Neural cell (in vitro differentiated cells): ENCODE measurements at regions not wholly inside any gene's neighbourhood (a gene's known extent, or its start where the extent isn't known, plus 50 kb on each side); places are given as distances from the start of the nearest gene placed in this dataset.
"Not testable (repeated sequence)": the region's sequence is repeated elsewhere in the genome, so short reads cannot be mapped to it uniquely, and the experiment has no call there.

Experiments
- H2AFZ ChIP-seq: fragments of 200-600, 300-800 bp; sonication (generic), shearing (Covaris generic); 2 replicates; pipeline ENCODE4 v1.6.0; 2014; ENCODE audit warnings: low read depth, mild to moderate bottlenecking, antibody characterized with exemption, low read length, moderate library complexity
- H3F3A ChIP-seq: fragments of 200-600 bp; shearing (Covaris generic); 2 replicates; pipeline ENCODE4 v1.6.1; 2016; ENCODE audit warnings: mild to moderate bottlenecking, moderate library complexity, mixed read lengths, antibody characterized with exemption, low read length; ENCODE audit not compliant: insufficient read depth, poor library complexity, severe bottlenecking
- H3K27ac ChIP-seq: fragments of 200-600, 300-800 bp; sonication (generic), shearing (Covaris generic); 2 replicates; pipeline ENCODE4 v1.5.1; 2014; ENCODE audit warnings: mild to moderate bottlenecking, low read length, moderate library complexity
- H3K27me3 ChIP-seq: fragments of 300-800, 200-600 bp; sonication (generic), shearing (Covaris generic); 2 replicates; pipeline ENCODE4 v1.6.0; 2014; ENCODE audit warnings: mild to moderate bottlenecking, low read depth, low read length, moderate library complexity; ENCODE audit not compliant: insufficient read depth
- H3K36me3 ChIP-seq: fragments of 300-800, 200-600 bp; sonication (generic), shearing (Covaris generic); 2 replicates; pipeline ENCODE4 v1.5.1; 2014; ENCODE audit warnings: mild to moderate bottlenecking, antibody characterized with exemption, low read length, moderate library complexity; ENCODE audit not compliant: insufficient read depth
- H3K4me2 ChIP-seq: fragments of 300-800, 200-600 bp; sonication (generic), shearing (Covaris generic); 2 replicates; pipeline ENCODE4 v1.6.0; 2014; ENCODE audit warnings: mild to moderate bottlenecking, low read length
- H3K4me3 ChIP-seq: fragments of 300-800, 200-600 bp; sonication (generic), shearing (Covaris generic); 2 replicates; pipeline ENCODE4 v1.5.1; 2014; ENCODE audit warnings: mild to moderate bottlenecking, low read length, moderate library complexity
- H3K79me2 ChIP-seq: fragments of 200-600 bp; shearing (Covaris generic); replicated peaks from 2 replicates; pipeline ENCODE4 v1.6.0; 2014; ENCODE audit warnings: mild to moderate bottlenecking, low read length, moderate library complexity; ENCODE audit not compliant: insufficient read depth
- H3K9ac ChIP-seq: fragments of 300-800, 200-600 bp; sonication (generic), shearing (Covaris generic); 2 replicates; pipeline ENCODE4 v1.6.1; 2016; ENCODE audit warnings: mild to moderate bottlenecking, low read length, mixed read lengths
- H3K9me2 ChIP-seq: fragments of 200-600 bp; shearing (Covaris generic); 2 replicates; pipeline ENCODE4 v1.6.1; 2016; ENCODE audit warnings: mild to moderate bottlenecking, low read length, mixed read lengths; ENCODE audit not compliant: insufficient read depth
- H3K9me3 ChIP-seq: fragments of 200-600, 300-800 bp; sonication (generic), shearing (Covaris generic); 2 replicates; pipeline ENCODE4 v1.6.1; 2016; ENCODE audit warnings: mild to moderate bottlenecking, mixed run types, low read length, moderate library complexity, mixed read lengths
- H4K20me1 ChIP-seq: fragments of 200-600 bp; shearing (Covaris generic); 2 replicates; pipeline ENCODE4 v1.6.1; 2016; ENCODE audit warnings: mild to moderate bottlenecking, mixed run types; ENCODE audit not compliant: insufficient read depth
- EP300 ChIP-seq: fragments of 450-650 bp; conservative IDR thresholded peaks from 2 replicates; pipeline ENCODE4 v1.6.1; 2014; ENCODE audit warnings: antibody characterized with exemption, mild to moderate bottlenecking, moderate library complexity; ENCODE audit not compliant: poor library complexity, severe bottlenecking
- EZH2 ChIP-seq: fragments of 200-600, 300-800 bp; shearing (Covaris generic), sonication (generic); IDR thresholded peaks from 2 replicates; pipeline ENCODE4 v1.6.1; 2014; ENCODE audit warnings: antibody characterized with exemption, low read length, borderline replicate concordance, mild to moderate bottlenecking; ENCODE audit not compliant: insufficient read depth, poor library complexity, severe bottlenecking
- MXI1 ChIP-seq: fragments of 450-650 bp; conservative IDR thresholded peaks from 2 replicates; pipeline ENCODE4 v1.6.1; 2014; ENCODE audit warnings: antibody characterized with exemption, mild to moderate bottlenecking; ENCODE audit not compliant: poor library complexity, severe bottlenecking
- POLR2AphosphoS5 ChIP-seq: IDR thresholded peaks from 2 replicates; pipeline ENCODE4 v1.6.1; 2012
- RAD21 ChIP-seq: fragments of 450-650 bp; conservative IDR thresholded peaks from 2 replicates; pipeline ENCODE4 v1.6.1; 2014; ENCODE audit warnings: antibody characterized with exemption, mild to moderate bottlenecking, moderate library complexity
- REST ChIP-seq: IDR thresholded peaks from 2 replicates; pipeline ENCODE4 v1.6.1; 2012; ENCODE audit warnings: borderline replicate concordance
- SMC3 ChIP-seq: fragments of 450-650 bp; conservative IDR thresholded peaks from 2 replicates; pipeline ENCODE4 v1.6.1; 2014; ENCODE audit warnings: antibody characterized with exemption, mild to moderate bottlenecking, moderate library complexity; ENCODE audit not compliant: poor library complexity
- TAF1 ChIP-seq: IDR thresholded peaks from 2 replicates; pipeline ENCODE4 v1.6.1; 2012; ENCODE audit warnings: low read depth
- TF ChIP-seq, protein P1 (sequence below): fragments of 450-650 bp; IDR thresholded peaks from 2 replicates; pipeline ENCODE4 v1.5.1; 2014; ENCODE audit warnings: antibody characterized with exemption, mild to moderate bottlenecking, moderate library complexity; ENCODE audit not compliant: poor library complexity, severe bottlenecking

- H3K27me3 ChIP-seq, result no peaks in the 10 kb centered on the region
- H3K27ac ChIP-seq, result no peak overlapping the region
- no peak overlapping the region for H3K4me2 ChIP-seq
- H3K9me2 ChIP-seq, result no peaks in the 10 kb centered on the region
- no peak overlapping the region for H3K4me3 ChIP-seq
- no peaks in the 10 kb centered on the region for H3K9me3 ChIP-seq
- no peak overlapping the region for H2AFZ ChIP-seq
- TF ChIP-seq REST, result no peak
- no peak for TF ChIP-seq TAF1
- no peak for TF ChIP-seq EP300
- no peak for TF ChIP-seq POLR2AphosphoS5
- no peak for TF ChIP-seq SMC3
- no peak for TF ChIP-seq MXI1
- TF ChIP-seq, protein P1, sequence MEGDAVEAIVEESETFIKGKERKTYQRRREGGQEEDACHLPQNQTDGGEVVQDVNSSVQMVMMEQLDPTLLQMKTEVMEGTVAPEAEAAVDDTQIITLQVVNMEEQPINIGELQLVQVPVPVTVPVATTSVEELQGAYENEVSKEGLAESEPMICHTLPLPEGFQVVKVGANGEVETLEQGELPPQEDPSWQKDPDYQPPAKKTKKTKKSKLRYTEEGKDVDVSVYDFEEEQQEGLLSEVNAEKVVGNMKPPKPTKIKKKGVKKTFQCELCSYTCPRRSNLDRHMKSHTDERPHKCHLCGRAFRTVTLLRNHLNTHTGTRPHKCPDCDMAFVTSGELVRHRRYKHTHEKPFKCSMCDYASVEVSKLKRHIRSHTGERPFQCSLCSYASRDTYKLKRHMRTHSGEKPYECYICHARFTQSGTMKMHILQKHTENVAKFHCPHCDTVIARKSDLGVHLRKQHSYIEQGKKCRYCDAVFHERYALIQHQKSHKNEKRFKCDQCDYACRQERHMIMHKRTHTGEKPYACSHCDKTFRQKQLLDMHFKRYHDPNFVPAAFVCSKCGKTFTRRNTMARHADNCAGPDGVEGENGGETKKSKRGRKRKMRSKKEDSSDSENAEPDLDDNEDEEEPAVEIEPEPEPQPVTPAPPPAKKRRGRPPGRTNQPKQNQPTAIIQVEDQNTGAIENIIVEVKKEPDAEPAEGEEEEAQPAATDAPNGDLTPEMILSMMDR, result no peak
- TF ChIP-seq EZH2, result no peak
- TF ChIP-seq RAD21, result no peak
- H3K79me2 ChIP-seq, result no peaks in the 10 kb centered on the region
- no peak overlapping the region for H3K9ac ChIP-seq
- no peaks in the 10 kb centered on the region for H3F3A ChIP-seq
- H4K20me1 ChIP-seq, result no peaks in the 10 kb centered on the region
- no peaks in the 10 kb centered on the region for H3K36me3 ChIP-seq
These were observed 133.9 kb upstream of the RAPGEF2 start for GRCh38 chr4:158968961-158969360.

- peak overlapping the region; percentile 42 for H3K27ac ChIP-seq
- H3F3A ChIP-seq, result no peaks in the 10 kb centered on the region
- no peaks in the 10 kb centered on the region for H3K36me3 ChIP-seq
- H3K4me3 ChIP-seq, result no peak overlapping the region
- no peak overlapping the region for H3K4me2 ChIP-seq
- H3K9me2 ChIP-seq, result no peaks in the 10 kb centered on the region
- H3K79me2 ChIP-seq, result no peaks in the 10 kb centered on the region
- no peaks in the 10 kb centered on the region for H3K27me3 ChIP-seq
- TF ChIP-seq EP300, result no peak
- TF ChIP-seq REST, result no peak
- TF ChIP-seq RAD21, result no peak
- TF ChIP-seq TAF1, result no peak
- no peak for TF ChIP-seq EZH2
- no peak for TF ChIP-seq MXI1
- TF ChIP-seq, protein P1, result no peak
- TF ChIP-seq POLR2AphosphoS5, result no peak
- no peak for TF ChIP-seq SMC3
- H4K20me1 ChIP-seq, result no peaks in the 10 kb centered on the region
- H3K9ac ChIP-seq, result peak overlapping the region; percentile 10
- no peaks in the 10 kb centered on the region for H3K9me3 ChIP-seq
- no peak overlapping the region for H2AFZ ChIP-seq
These were observed 132.1 kb upstream of the RAPGEF2 start for GRCh38 chr4:158970812-158971211.

- H3K9me3 ChIP-seq, H3F3A ChIP-seq: not testable (repeated sequence)
These were observed 128.4 kb upstream of the RAPGEF2 start for GRCh38 chr4:158974438-158974837.

More at GRCh38 chr4:158974438-158974837, 128.4 kb upstream of the RAPGEF2 start:
- H3K4me2 ChIP-seq, H3K36me3 ChIP-seq, H3K79me2 ChIP-seq, H3K4me3 ChIP-seq, H3K9me2 ChIP-seq, H4K20me1 ChIP-seq, H3K27ac ChIP-seq, H3K27me3 ChIP-seq, H3K9ac ChIP-seq, H2AFZ ChIP-seq: not testable (repeated sequence)
